ENCODE measurements at regions not wholly inside any gene's neighbourhood (a gene's known extent, or its start where the extent isn't known, plus 50 kb on each side); places are given as distances from the start of the nearest gene placed in this dataset.
"Not testable (repeated sequence)": the region's sequence is repeated elsewhere in the genome, so short reads cannot be mapped to it uniquely, and the experiment has no call there.

DNA sequence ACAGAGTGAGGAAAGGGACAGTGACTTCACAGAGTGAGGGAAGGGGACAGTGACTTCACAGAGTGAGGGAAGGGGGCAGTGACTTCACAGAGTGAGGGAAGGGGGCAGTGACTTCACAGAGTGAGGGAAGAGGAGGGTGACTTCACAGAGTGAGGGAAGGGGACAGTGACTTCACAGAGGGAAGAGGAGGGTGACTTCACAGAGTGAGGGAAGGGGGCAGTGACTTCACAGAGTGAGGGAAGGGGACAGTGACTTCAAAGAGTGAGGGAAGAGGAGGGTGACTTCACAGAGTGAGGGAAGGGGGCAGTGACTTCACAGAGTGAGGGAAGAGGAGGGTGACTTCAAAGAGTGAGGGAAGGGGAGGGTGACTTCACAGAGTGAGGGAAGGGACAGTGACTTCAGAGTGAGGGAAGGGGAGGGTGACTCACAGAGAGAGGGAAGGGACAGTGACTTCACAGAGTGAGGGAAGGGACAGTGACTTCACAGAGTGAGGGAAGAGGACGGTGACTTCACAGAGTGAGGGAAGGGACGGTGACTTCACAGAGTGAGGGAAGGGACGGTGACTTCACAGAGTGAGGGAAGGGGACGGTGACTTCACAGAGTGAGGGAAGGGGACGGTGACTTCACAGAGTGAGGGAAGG lies 142.0 kb upstream of the PITRM1 start:
- intact Hi-C loops (cut with DNase I, micrococcal nuclease); POLR2A ChIA-PET; H3K36me3 Mint-ChIP-seq (ENCODE audit: low read depth); CTCF ChIA-PET; H3K27ac Mint-ChIP-seq; H3K9me3 Mint-ChIP-seq (ENCODE audit: low read depth); ATAC-seq; DNase-seq; H3K4me1 Mint-ChIP-seq; H3K4me3 Mint-ChIP-seq: not testable (repeated sequence)
- H3K27me3 Mint-ChIP-seq: peaks cover 22% of the 10 kb centered on the region

DNA sequence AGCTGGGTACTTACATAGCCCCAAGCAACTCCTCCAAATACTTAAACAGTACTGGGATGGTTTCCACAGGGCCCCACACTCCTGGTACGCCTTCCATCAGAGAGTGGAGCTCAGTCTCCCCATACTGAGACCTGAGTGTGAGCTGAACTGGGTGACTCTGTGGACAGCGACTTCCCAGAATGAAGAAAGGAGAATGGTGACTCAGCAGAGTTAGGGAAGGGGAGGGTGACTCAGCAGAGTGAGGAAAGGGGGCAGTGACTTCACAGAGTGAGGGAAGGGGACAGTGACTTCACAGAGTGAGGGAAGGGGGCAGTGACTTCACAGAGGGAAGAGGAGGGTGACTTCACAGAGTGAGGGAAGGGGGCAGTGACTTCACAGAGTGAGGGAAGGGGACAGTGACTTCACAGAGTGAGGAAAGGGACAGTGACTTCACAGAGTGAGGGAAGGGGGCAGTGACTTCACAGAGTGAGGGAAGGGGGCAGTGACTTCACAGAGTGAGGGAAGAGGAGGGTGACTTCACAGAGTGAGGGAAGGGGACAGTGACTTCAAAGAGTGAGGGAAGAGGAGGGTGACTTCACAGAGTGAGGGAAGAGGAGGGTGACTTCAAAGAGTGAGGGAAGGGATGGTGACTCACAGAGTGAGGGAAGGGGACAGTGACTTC lies 141.3 kb upstream of the PITRM1 start:
- DNase-seq; intact Hi-C loops (cut with DNase I, micrococcal nuclease); H3K9me3 Mint-ChIP-seq (ENCODE audit: low read depth); CTCF ChIA-PET; H3K27ac Mint-ChIP-seq; ATAC-seq; H3K4me3 Mint-ChIP-seq; H3K4me1 Mint-ChIP-seq; H3K36me3 Mint-ChIP-seq (ENCODE audit: low read depth); POLR2A ChIA-PET: not testable (repeated sequence)
- H3K27me3 Mint-ChIP-seq: peaks cover 19% of the 10 kb centered on the region

DNA sequence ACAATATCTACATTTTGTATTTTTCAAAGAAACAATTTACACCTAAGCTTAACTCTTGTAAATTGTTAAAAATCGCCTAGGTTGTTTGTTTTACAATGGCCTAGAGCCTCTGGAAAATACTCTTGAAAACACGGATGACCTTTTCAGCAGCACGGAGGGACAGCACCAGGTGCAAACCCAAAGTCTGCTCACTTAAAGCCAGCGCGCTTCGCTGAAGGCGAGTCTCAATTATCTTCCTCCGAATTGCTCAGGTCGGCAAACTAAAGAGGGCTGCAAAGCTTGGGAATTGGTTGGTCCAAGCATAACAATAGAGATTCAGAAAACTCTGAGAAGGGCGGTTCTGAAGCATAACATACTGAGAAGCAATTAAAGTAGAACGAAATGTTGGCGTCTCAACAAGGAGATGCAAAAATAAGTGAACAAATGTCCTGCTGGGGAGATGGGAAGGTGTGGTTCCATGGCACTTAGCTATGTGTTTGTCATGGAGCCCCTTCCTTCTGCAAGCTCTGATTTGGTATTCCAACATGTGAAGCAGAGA lies 139.9 kb upstream of the PITRM1 start:
- ChIA-PET CTCF (no interaction called here), POLR2A (no interaction called here)
- Mint-ChIP-seq H3K9me3 (ENCODE audit: low read depth) (no peaks in the 10 kb centered on the region), H3K36me3 (ENCODE audit: low read depth) (no peaks in the 10 kb centered on the region), H3K27me3 (peaks cover 21% of the 10 kb centered on the region), H3K4me1 (peaks cover 6% of the 10 kb centered on the region), H3K27ac (no peak overlapping the region), H3K4me3 (no peak overlapping the region)
- intact Hi-C loops (cut with DNase I, micrococcal nuclease): no loop called here
- no peak for ATAC-seq
- no peak for DNase-seq

DNA sequence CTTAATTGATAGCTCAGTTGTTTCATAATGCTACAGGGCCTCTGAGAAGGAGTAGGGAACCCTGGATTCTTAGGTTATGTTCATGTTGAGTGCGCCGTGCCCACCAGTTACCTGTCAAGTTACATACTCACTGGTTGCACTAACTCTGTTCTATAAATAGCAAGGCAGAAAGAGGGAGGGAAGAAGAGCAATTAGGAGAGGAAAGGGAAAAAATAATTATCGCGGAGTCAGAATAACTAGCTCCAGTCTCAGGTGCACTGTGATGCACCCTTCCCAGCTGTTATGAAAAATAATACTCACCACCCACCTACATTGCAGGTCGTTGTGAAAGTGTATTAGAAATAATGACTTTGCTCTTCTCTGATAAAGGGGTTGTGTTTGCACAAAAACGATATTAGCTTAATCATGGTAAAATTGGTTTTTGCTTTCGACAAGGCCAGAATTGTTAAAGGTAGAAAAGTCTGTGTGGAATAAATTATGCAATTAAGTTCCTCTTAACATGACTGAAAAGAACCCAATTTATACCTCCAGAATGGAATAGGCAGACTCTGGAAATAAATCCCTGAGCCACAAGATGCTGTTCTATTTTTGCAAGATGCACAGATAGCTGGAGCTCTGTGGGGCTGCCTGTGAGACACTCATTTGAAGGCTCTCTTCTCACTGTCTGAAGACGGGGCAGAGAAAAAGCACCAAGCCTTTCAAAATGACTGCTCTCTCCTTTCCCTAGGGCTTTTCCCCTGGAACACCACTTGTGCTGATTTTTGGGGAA lies 137.6 kb upstream of the PITRM1 start:
- ATAC-seq (no peak), DNase-seq (no peak)
- no peaks in the 10 kb centered on the region for H3K36me3 Mint-ChIP-seq (ENCODE audit: low read depth)
- POLR2A ChIA-PET: no interaction called here
- H3K27ac Mint-ChIP-seq: no peak overlapping the region
- H3K9me3 Mint-ChIP-seq (ENCODE audit: low read depth): no peaks in the 10 kb centered on the region
- CTCF ChIA-PET: interaction anchor here (0.9 kb wide), 1 partner anchor 10 kb away, joined by 3 read pairs; no protein-coding TSS in a partner anchor
- H3K27me3 Mint-ChIP-seq: peaks cover 23% of the 10 kb centered on the region
- intact Hi-C loops (cut with DNase I, micrococcal nuclease): no loop called here
- H3K4me1 Mint-ChIP-seq: peaks cover 6% of the 10 kb centered on the region
- no peak overlapping the region for H3K4me3 Mint-ChIP-seq

DNA sequence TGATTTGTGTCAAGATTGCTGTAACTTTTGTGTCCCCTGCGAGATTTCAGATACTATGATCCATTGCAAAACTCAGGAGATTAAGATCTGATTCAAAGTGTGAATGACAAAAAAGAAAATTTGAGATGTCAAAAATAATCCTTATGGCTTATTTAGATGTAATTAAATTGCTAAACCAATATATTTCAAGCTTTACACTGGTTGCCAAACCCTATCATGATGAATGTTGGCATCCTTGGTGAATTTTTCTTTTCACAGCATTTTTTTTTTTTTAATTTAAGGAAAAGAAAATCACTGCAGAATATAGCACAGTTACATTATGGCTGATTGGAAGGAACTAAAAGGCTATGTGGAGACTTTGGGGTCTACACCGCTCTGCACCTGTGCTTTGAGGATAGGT lies 133.5 kb upstream of the PITRM1 start:
- H3K9me3 Mint-ChIP-seq (ENCODE audit: low read depth): no peaks in the 10 kb centered on the region
- H3K27ac Mint-ChIP-seq: no peak overlapping the region
- ChIA-PET POLR2A (no interaction called here), CTCF (interaction anchor here (0.7 kb wide), 1 partner anchor 18 kb away, joined by 3 read pairs; no protein-coding TSS in a partner anchor)
- no peak for DNase-seq
- peaks cover 14% of the 10 kb centered on the region for H3K27me3 Mint-ChIP-seq
- H3K4me3 Mint-ChIP-seq: no peak overlapping the region
- ATAC-seq: no peak
- intact Hi-C loops (cut with DNase I, micrococcal nuclease): no loop called here
- H3K4me1 Mint-ChIP-seq: no peaks in the 10 kb centered on the region
- H3K36me3 Mint-ChIP-seq (ENCODE audit: low read depth): no peaks in the 10 kb centered on the region

DNA sequence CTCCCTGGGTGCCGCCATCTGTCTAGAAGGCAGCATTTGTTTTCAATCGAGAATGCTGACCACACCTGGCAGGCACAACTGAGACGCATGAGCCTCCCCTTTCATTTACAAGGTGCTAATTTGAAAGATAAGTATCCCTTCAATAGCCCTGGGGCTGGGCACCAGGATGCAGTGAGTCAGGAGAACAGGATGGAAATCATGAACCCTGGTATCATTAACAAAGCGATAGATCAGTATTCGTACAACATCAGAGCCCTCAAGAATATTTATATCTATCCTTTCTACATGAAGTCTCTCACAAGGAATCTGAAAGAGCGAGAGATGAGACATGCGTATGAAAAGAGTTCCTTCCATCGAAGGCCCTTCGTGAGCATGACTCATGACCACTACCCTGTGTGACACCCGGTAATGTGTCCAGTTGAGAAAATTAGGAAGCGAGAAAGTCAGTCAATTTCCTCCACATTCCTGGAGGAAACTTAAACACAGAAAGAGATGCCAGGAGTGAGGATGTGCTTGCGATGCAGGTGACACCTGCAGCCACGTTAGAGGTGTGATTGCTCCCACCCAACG lies 123.1 kb upstream of the PITRM1 start:
- Mint-ChIP-seq H3K4me1 (no peaks in the 10 kb centered on the region), H3K27me3 (peaks cover 2% of the 10 kb centered on the region), H3K36me3 (ENCODE audit: low read depth) (no peaks in the 10 kb centered on the region), H3K9me3 (ENCODE audit: low read depth) (no peaks in the 10 kb centered on the region), H3K4me3 (no peak overlapping the region), H3K27ac (no peak overlapping the region)
- ChIA-PET CTCF (interaction anchor here (0.9 kb wide), 1 partner anchor 36 kb away, joined by 3 read pairs; no protein-coding TSS in a partner anchor), POLR2A (interaction anchor here (0.6 kb wide), 2 partner anchors 98 to 126 kb away, joined by 4 to 9 read pairs; no protein-coding TSS in a partner anchor)
- no peak for ATAC-seq
- intact Hi-C loops (cut with DNase I, micrococcal nuclease): no loop called here
- no peak for DNase-seq

DNA sequence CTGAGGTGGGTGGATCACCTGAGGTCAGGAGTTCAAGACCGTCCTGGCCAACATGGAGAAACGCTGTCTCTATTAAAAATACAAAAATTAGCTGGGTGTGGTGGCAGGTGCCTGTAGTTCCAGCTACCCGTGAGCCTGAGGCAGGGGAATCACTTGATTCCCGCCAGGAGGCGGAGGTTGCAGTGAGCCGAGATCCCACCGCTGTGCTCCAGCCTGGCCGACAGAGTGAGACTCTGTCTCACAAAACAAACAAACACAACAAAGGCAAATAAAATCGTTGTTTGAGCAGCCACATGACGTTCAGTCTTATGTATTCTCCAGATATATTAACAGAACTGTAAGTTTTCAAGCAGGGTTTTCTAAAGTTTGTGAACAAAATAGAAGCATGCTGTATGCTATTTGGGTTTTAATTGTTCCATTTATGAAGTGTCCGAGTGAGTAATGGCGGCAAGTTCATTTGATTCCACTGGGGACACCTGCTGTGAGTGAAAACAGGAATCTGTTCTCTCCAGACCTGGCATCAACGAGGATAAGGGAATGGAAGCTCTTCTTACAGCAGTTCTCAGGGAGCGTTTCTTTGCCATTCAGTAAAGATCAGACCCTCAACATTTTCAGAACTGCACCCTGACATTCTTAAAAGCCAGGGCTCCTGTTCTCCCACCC lies 122.5 kb upstream of the PITRM1 start:
- Mint-ChIP-seq H3K27me3 (peaks cover 2% of the 10 kb centered on the region), H3K9me3 (ENCODE audit: low read depth) (no peaks in the 10 kb centered on the region), H3K4me3 (no peak overlapping the region), H3K36me3 (ENCODE audit: low read depth) (no peaks in the 10 kb centered on the region), H3K27ac (no peak overlapping the region), H3K4me1 (no peaks in the 10 kb centered on the region)
- POLR2A ChIA-PET: no interaction called here
- intact Hi-C loops (cut with DNase I, micrococcal nuclease): no loop called here
- DNase-seq (no peak), ATAC-seq (no peak)
- CTCF ChIA-PET: no interaction called here

DNA sequence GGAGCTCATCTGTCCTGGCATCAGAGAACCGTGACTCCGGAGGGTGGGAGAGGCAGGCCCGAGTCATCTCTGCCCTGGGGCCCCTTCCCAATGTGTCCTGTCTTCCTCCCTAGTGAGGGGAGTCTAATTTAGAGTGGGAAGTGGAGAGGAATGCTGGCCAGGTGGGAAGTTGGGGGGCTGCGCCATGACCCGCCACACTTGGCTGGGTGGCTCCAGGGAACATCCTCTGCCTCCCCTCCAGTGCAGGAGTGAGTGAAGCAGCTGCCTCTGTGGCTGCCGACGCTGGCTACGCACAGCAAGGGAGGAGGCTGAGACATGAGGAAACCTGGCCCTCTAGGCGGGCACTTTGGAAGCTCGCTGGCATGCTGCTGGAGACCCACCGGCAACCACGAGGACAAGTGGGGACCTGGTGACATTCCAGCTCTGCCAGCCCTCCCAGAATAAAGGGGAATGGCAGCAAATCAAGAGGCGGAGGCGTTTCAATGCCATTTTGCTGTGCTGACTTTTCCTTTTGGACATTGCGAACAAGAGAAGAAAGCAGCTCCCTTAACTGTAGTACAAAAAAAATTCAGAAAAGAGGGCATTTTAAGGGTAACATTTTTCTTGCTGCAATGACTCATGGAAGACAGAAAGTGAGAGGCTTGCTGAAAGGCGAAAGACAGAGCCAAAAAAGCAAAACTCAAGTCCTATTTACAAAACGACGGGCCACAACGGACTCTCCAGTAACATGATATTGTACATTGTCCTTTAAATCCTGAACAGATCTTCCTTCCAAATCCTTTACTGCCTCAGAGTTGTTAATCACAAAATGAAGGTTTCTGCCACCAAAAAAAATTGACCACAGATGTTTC lies 121.2 kb upstream of the PITRM1 start:
- peaks cover 2% of the 10 kb centered on the region for H3K27me3 Mint-ChIP-seq
- CTCF ChIA-PET: interaction anchor here (0.7 kb wide), 1 partner anchor 33 kb away, joined by 5 read pairs; no protein-coding TSS in a partner anchor
- intact Hi-C loops (cut with DNase I, micrococcal nuclease): no loop called here
- no peaks in the 10 kb centered on the region for H3K4me1 Mint-ChIP-seq
- no peak overlapping the region for H3K27ac Mint-ChIP-seq
- no peaks in the 10 kb centered on the region for H3K9me3 Mint-ChIP-seq (ENCODE audit: low read depth)
- no peak overlapping the region for H3K4me3 Mint-ChIP-seq
- ATAC-seq: no peak
- POLR2A ChIA-PET: no interaction called here
- H3K36me3 Mint-ChIP-seq (ENCODE audit: low read depth): no peaks in the 10 kb centered on the region
- DNase-seq: no peak

DNA sequence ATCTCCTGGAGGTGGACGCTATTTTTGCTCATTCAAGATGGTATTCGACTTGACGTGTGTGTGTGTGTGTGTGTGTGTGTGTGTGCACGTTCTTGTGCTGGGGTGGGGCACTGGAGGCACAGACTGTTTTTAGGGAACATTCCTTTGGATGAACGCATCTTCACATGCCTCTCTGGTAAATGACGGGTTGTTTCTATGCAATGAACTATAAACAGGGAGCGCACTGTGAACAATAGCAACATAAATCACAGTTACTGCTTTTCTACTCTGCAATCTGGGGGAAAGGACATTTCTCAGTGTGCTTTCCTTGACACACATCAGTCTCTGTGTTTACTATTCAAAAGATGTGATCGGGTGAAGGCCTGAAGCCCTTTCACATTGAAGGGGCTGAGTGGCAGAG lies 120.1 kb upstream of the PITRM1 start:
- ATAC-seq (no peak), DNase-seq (no peak)
- ChIA-PET CTCF (interaction anchor here (0.6 to 0.7 kb wide), 2 partner anchors 9 to 34 kb away, joined by 5 read pairs; no protein-coding TSS in a partner anchor), POLR2A (interaction anchor here (0.6 kb wide), 1 partner anchor 174 kb away, joined by 3 read pairs; no protein-coding TSS in a partner anchor)
- Mint-ChIP-seq H3K27ac (no peak overlapping the region), H3K4me3 (no peak overlapping the region), H3K4me1 (no peaks in the 10 kb centered on the region), H3K27me3 (peaks cover 2% of the 10 kb centered on the region), H3K9me3 (ENCODE audit: low read depth) (no peaks in the 10 kb centered on the region), H3K36me3 (ENCODE audit: low read depth) (no peaks in the 10 kb centered on the region)
- intact Hi-C loops (cut with DNase I, micrococcal nuclease): no loop called here

DNA sequence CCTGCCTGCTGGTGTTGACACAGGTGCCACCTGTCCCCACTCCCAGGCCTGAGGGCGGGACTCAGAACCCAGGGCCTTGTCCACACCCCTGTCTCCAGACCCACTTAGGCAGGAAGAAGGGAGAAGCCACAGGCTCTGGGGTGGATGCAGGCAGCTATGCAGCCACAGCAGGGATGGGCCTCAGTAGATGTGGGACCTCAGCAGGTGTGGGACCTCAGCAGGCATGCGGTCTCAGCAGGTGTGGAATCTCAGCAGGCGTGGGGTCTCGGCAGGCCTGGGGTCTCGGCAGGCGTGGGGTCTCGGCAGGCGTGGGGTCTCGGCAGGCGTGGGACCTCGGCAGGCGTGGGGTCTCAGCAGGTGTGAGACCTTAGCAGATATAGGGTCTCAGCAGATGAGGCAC lies 118.0 kb upstream of the PITRM1 start:
- CTCF ChIA-PET: no interaction called here

More for the DNA sequence above, 118.0 kb upstream of the PITRM1 start:
- Mint-ChIP-seq H3K4me1 (no peaks in the 10 kb centered on the region), H3K4me3 (no peak overlapping the region), H3K27me3 (peaks cover 2% of the 10 kb centered on the region), H3K36me3 (ENCODE audit: low read depth) (no peaks in the 10 kb centered on the region), H3K9me3 (ENCODE audit: low read depth) (no peaks in the 10 kb centered on the region), H3K27ac (no peak overlapping the region)
- no peak for ATAC-seq
- DNase-seq: no peak
- intact Hi-C loops (cut with DNase I, micrococcal nuclease): no loop called here
- POLR2A ChIA-PET: no interaction called here

All from activated CD4-positive, alpha-beta T cell treated with anti-CD3 and anti-CD28 coated beads for 36 hours (primary cell).